Effector memory CD4-positive, alpha-beta T cell (primary cell): ENCODE measurements at regions not wholly inside any gene's neighbourhood (a gene's known extent, or its start where the extent isn't known, plus 50 kb on each side); places are given as distances from the start of the nearest gene placed in this dataset.
"Not testable (repeated sequence)": the region's sequence is repeated elsewhere in the genome, so short reads cannot be mapped to it uniquely, and the experiment has no call there.

Experiments used
- DNase-seq, 3 donors: peaks; one replicate each; pipeline ENCODE4 v3.0.0-alpha.2; 2020
- H3K27ac ChIP-seq: 2 replicates; pipeline ENCODE4 v1.7.0; 2013; ENCODE audit warnings: mild to moderate bottlenecking, low read length, moderate library complexity; ENCODE audit not compliant: insufficient read depth, poor library complexity, severe bottlenecking
- H3K27me3 ChIP-seq: replicated peaks from 2 replicates; pipeline ENCODE4 v1.7.0; 2013; ENCODE audit warnings: mild to moderate bottlenecking, low read length; ENCODE audit not compliant: insufficient read depth, control insufficient read depth, poor library complexity, severe bottlenecking
- H3K36me3 ChIP-seq: 2 replicates; pipeline ENCODE4 v1.7.0; 2013; ENCODE audit warnings: mild to moderate bottlenecking, low read length, moderate library complexity; ENCODE audit not compliant: control insufficient read depth, insufficient read depth
- H3K4me1 ChIP-seq: 2 replicates; pipeline ENCODE4 v1.7.0; 2013; ENCODE audit warnings: low read length, mild to moderate bottlenecking; ENCODE audit not compliant: control insufficient read depth, insufficient read depth, poor library complexity, severe bottlenecking
- H3K4me3 ChIP-seq: 2 replicates; pipeline ENCODE4 v1.7.0; 2013; ENCODE audit warnings: low read length, low read depth, mild to moderate bottlenecking; ENCODE audit not compliant: insufficient read depth, poor library complexity, severe bottlenecking
- H3K9me3 ChIP-seq: 2 replicates; pipeline ENCODE4 v1.7.0; 2013; ENCODE audit warnings: mild to moderate bottlenecking, low read length, moderate library complexity; ENCODE audit not compliant: control insufficient read depth

DNA sequence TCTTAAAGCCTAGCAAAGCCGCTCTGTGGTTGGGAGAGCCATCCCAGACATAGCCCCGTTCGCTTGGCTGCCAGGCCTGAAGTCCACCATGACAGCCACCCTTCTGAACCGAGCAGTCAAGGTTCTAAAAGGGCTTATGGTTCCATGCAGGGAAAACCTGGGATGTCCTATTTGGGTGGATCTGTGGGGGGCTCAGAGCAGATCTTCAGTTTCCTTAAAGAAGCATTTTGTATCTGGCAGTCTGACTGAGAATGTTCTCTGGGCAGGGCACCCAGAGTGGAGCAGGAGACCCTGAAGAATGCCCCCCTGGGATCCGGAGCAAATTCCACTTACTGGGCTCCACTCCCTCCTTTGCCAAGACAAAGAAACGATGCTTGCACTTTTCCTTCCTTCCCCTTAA is 127.2 kb downstream of the IRX5 start:
- Histone ChIP-seq H3K4me3 (no peak overlapping the region), H3K36me3 (no peaks in the 10 kb centered on the region), H3K9me3 (no peaks in the 10 kb centered on the region), H3K4me1 (no peaks in the 10 kb centered on the region), H3K27me3 (peaks cover 2% of the 10 kb centered on the region), H3K27ac (no peak overlapping the region)
- no peak for DNase-seq

DNA sequence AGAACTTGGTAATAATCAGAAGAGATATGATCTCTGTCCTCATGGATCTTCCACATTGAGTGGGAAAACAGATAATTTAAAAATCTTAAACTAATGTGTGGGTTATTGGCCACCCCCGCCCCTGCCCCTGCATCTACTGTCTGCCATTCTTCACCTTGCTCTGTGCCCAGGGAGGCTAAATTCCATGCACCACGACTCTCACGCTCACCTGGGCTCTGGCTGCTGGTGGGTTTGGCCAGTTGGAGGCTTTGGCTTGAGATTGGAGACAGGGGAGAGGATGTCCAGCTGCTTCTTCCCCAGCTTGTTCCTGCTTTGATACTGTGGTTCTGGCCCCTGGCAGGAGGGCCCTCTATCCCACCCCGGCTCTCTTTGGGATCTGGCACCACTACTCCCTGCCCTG is 127.9 kb downstream of the IRX5 start:
- no peaks in the 10 kb centered on the region for H3K36me3 ChIP-seq
- peaks cover 2% of the 10 kb centered on the region for H3K27me3 ChIP-seq

DNA sequence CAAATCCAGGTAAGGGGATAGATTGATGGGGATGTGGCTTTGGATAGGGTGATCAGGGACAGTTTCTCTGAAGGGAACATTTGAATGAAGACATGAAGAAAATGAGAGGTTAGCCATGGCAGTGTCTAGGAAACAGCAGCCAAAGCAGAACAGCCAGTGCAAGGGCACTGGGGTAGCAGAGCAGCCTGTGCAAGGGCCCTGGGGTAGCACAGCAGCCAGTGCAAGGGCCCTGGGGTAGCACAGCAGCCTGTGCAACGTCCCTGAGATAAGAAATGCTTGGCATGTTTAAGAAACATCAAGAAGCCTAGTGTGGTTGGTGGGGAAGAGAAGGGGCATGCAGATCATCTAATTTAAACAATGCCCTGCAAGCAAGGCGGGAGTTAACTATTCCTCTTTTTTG is 128.5 kb downstream of the IRX5 start:
- no peak for DNase-seq
- H3K27me3 ChIP-seq = peaks cover 2% of the 10 kb centered on the region
- H3K9me3 ChIP-seq = no peaks in the 10 kb centered on the region
- H3K4me3 ChIP-seq = no peak overlapping the region
- no peak overlapping the region for H3K27ac ChIP-seq
- H3K4me1 ChIP-seq = no peaks in the 10 kb centered on the region
- no peaks in the 10 kb centered on the region for H3K36me3 ChIP-seq

More for the DNA sequence above, 127.9 kb downstream of the IRX5 start:
- Histone ChIP-seq H3K27ac (no peak overlapping the region), H3K4me1 (no peaks in the 10 kb centered on the region), H3K9me3 (no peaks in the 10 kb centered on the region), H3K4me3 (no peak overlapping the region)
- DNase-seq = no peak

DNA sequence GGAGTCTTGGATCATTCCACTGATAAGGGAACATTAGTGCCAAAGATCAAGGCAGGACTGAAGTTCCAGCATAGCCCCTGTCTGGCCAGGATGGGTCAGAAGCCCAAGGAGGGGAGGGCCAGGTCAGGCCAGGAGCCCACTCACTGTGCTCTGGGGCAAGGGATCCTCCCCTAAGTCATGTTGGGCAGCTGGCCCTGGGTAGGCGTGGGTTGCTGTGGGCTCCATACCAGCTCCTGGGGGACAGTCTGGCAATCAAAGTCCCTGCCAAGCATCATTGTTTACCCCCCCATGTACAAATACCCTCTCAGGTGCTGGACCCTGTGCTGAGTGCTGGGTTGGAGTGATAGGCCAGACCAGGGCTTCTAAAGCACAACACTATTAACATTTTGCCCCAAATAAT is 130.5 kb downstream of the IRX5 start:
- Histone ChIP-seq H3K36me3 (no peaks in the 10 kb centered on the region), H3K9me3 (no peaks in the 10 kb centered on the region), H3K27me3 (peaks cover 2% of the 10 kb centered on the region), H3K4me1 (no peaks in the 10 kb centered on the region), H3K4me3 (no peak overlapping the region), H3K27ac (no peak overlapping the region)
- no peak for DNase-seq

DNA sequence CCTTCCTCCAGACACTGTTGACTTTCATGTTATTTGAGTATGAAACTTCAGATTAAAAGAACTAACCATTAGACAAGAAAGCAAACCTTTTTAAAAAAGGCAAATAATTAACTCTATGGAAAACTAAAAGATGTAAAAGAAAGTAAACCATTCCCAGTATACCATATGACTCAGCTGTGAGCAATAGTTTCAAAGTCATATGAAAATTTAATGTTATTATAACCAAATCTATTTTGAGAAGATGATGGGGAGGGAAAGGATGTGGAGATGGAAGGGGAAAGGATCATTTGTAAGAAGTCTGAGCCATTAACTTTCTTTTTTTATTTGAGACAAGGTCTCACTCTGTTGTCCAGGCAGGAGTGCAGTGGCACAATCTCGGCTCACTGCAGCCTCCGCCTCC is 131.8 kb downstream of the IRX5 start:
- Histone ChIP-seq H3K27me3 (peaks cover 2% of the 10 kb centered on the region), H3K9me3 (no peaks in the 10 kb centered on the region), H3K4me3 (no peak overlapping the region), H3K36me3 (no peaks in the 10 kb centered on the region), H3K4me1 (no peaks in the 10 kb centered on the region), H3K27ac (no peak overlapping the region)
- no peak for DNase-seq

DNA sequence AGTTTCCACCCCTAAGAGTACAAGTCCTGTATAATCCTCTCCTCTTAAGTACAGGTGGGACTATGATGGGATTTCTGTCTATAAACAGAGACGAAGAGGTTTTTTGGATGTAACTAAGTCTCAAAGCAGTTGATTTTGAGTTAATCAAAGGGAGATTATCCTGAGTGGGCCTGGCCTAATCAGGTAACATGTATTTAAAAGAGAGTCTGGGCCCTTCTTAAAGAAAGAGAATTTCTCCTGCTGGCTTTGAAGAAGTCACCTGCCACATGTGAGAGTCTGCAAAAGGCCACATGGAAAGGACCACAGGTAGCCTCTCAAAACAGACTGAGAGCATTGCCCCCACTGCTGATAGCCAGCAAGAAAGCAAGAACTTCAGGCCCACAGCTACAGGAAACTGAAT is 142.3 kb downstream of the IRX5 start:
- Histone ChIP-seq H3K27ac (no peak overlapping the region), H3K4me3 (no peak overlapping the region), H3K27me3 (no peaks in the 10 kb centered on the region), H3K36me3 (no peaks in the 10 kb centered on the region), H3K9me3 (no peaks in the 10 kb centered on the region), H3K4me1 (no peaks in the 10 kb centered on the region)
- DNase-seq = no peak

DNA sequence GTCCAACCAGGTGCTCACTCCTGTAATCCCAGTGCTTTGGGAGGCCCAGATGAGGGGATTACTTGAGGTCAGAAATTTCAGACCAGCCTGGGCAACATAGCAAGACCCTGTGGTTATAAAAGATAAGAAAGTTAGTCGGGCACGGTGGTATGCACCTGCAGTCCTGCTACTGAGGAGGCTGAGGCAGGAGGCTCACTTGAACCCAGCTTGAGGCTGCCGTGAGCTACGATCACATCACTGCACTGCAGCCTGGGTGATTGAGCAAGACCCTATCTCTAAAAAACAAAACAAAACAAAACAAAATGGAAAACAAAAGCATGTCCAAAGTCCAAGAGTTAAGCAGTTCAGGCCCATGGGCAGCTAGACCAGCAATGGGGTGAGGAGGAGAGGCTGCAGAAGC is 143.2 kb downstream of the IRX5 start:
- Histone ChIP-seq H3K9me3 (no peaks in the 10 kb centered on the region), H3K27me3 (no peaks in the 10 kb centered on the region), H3K36me3 (no peaks in the 10 kb centered on the region), H3K4me3 (no peak overlapping the region), H3K4me1 (no peaks in the 10 kb centered on the region), H3K27ac (no peak overlapping the region)
- DNase-seq = no peak

DNA sequence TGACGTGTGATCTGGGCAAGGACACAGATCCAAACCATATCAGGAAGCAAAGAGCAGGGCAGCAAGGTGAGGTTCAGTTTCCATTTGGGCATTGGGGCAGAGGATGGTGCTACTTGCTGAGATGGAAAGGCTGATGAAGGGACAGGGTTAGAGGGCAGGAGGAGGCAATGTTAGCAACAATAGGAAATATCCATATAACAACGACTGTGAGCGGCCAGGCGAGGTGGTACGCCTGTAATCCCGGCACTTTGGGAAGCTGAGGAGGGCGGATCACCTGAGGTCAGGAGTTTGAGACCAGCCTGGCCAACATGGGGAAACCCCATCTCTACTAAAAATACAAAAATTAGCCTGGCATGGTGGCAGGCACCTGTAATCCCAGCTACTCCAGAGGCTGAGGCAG is 144.5 kb downstream of the IRX5 start:
- not testable (repeated sequence) for H3K9me3 ChIP-seq, H3K27me3 ChIP-seq, H3K4me3 ChIP-seq, H3K4me1 ChIP-seq, H3K27ac ChIP-seq, DNase-seq, H3K36me3 ChIP-seq

DNA sequence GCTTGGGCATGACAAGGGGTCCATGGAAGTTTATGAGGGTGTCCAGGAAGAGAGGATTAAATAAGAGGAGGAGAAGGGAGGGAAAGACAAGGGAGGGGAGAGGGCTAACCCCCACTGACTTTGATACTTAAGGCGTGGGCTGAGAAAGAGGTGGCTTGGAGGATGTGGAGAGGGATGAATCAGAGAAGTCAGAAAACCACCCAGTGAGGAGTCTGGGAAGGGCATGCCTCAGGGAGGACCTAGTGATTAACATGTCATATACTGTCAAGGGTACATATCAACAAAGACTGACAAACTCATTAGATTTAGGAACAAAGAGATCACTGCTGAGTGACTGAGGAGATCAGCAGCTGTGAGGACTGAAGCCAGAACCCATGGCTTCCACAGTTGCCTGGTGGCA is 145.4 kb downstream of the IRX5 start:
- H3K4me3 ChIP-seq = no peak overlapping the region
- H3K4me1 ChIP-seq = no peaks in the 10 kb centered on the region

DNA sequence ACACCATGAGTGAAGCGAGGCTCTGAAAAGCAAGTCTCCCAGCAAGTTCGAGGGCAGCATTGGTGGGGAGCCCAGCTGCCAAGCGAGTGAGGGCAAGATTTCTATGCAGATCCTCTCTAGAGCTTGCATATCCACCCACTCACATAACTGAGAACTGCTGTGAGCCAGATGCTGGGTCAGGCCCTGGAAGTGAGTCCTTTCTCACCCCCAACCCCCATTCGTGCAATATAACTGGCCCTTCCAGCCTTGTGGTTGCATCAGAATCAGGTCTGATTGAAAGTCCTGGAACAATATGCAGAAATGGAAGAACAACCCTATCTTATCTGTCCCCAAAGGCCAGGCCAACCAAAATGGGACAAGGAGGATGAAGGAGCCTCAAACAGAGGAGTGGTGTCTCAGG is 146.6 kb downstream of the IRX5 start:
- H3K9me3 ChIP-seq = no peaks in the 10 kb centered on the region
- no peak overlapping the region for H3K4me3 ChIP-seq
- no peaks in the 10 kb centered on the region for H3K36me3 ChIP-seq
- DNase-seq = no peak
- H3K27ac ChIP-seq = no peak overlapping the region
- no peaks in the 10 kb centered on the region for H3K27me3 ChIP-seq
- no peaks in the 10 kb centered on the region for H3K4me1 ChIP-seq

More for the DNA sequence above, 145.4 kb downstream of the IRX5 start:
- Histone ChIP-seq H3K27me3 (no peaks in the 10 kb centered on the region), H3K9me3 (no peaks in the 10 kb centered on the region), H3K36me3 (no peaks in the 10 kb centered on the region), H3K27ac (no peak overlapping the region)
- DNase-seq = no peak

DNA sequence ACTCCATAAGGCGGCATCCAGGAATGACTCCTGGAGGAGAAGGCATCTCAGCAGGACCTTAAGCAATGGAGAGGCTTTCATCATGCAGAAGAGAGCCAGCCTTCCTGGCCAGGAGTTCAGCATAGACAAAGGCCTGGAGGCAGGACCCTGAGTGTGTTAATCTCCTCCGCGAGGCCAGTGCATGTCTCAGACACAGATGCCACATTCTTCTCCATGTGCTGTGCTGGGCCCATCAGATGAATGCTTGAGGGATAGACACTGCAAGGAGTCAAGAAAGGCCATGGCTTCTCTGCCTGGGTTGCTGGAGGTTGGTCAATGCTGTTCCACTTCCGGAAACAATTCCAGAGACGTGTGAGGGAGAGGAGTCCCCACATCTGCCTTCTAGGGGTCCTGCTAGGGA is 147.5 kb downstream of the IRX5 start:
- Histone ChIP-seq H3K36me3 (no peaks in the 10 kb centered on the region), H3K4me3 (no peak overlapping the region), H3K4me1 (no peaks in the 10 kb centered on the region), H3K27ac (no peak overlapping the region), H3K27me3 (no peaks in the 10 kb centered on the region), H3K9me3 (no peaks in the 10 kb centered on the region)
- DNase-seq = no peak
